ENCODE measurements at regions not wholly inside any gene's neighbourhood (a gene's known extent, or its start where the extent isn't known, plus 50 kb on each side); places are given as distances from the start of the nearest gene placed in this dataset.
"Not testable (repeated sequence)": the region's sequence is repeated elsewhere in the genome, so short reads cannot be mapped to it uniquely, and the experiment has no call there.

DNA sequence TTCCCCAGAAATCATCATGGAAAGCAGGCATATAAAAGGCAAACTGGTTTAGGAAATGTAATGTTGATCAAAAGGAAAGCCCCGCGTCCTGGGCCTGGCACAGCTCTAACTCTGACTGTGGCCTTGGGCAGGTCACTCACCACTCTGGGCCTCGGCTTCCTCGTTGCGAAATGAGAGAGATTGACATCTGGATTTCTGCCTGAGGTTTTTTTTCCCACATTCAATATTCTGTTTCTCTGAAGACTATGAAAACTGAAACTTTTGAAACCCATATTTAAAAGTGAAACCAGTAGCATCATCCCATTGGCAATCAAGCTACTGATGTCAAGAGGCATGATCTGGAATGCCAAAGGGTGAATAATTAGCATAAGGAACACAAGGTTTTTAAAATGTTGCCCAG, 369.7 kb upstream of the NPVF start:
- no peak overlapping the region for H3K4me3 ChIP-seq (ENCODE audit: low read depth, low read length)
- TF ChIP-seq, protein P1, sequence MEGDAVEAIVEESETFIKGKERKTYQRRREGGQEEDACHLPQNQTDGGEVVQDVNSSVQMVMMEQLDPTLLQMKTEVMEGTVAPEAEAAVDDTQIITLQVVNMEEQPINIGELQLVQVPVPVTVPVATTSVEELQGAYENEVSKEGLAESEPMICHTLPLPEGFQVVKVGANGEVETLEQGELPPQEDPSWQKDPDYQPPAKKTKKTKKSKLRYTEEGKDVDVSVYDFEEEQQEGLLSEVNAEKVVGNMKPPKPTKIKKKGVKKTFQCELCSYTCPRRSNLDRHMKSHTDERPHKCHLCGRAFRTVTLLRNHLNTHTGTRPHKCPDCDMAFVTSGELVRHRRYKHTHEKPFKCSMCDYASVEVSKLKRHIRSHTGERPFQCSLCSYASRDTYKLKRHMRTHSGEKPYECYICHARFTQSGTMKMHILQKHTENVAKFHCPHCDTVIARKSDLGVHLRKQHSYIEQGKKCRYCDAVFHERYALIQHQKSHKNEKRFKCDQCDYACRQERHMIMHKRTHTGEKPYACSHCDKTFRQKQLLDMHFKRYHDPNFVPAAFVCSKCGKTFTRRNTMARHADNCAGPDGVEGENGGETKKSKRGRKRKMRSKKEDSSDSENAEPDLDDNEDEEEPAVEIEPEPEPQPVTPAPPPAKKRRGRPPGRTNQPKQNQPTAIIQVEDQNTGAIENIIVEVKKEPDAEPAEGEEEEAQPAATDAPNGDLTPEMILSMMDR (conservative IDR thresholded peaks at IDR 0.05; ENCODE audit: low read depth, low read length): no peak
- DNase-seq (ENCODE audit: low read depth): no peak

DNA sequence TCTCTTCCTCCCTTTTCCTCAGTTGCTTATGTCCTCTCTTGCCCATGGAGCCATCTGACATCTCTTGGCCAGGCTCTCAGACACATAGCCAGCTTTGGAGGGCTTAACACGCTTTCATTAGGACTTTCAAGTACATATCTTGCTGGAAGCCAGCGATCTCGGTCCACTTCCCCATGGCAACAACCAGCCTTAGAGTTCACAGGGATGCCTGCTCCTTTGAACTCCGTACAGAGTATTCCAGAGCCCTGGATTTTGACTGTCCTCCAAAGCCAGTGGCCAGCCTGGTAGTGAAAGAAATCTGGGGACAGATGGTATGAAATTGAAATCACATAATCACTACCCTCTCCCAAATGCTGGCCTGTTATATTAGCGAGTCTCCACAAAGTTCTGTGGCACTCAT, 370.5 kb upstream of the NPVF start:
- no peak for DNase-seq (ENCODE audit: low read depth)
- H3K4me3 ChIP-seq (ENCODE audit: low read depth, low read length): no peak overlapping the region
- TF ChIP-seq, protein P1 (conservative IDR thresholded peaks at IDR 0.05; ENCODE audit: low read depth, low read length): no peak

DNA sequence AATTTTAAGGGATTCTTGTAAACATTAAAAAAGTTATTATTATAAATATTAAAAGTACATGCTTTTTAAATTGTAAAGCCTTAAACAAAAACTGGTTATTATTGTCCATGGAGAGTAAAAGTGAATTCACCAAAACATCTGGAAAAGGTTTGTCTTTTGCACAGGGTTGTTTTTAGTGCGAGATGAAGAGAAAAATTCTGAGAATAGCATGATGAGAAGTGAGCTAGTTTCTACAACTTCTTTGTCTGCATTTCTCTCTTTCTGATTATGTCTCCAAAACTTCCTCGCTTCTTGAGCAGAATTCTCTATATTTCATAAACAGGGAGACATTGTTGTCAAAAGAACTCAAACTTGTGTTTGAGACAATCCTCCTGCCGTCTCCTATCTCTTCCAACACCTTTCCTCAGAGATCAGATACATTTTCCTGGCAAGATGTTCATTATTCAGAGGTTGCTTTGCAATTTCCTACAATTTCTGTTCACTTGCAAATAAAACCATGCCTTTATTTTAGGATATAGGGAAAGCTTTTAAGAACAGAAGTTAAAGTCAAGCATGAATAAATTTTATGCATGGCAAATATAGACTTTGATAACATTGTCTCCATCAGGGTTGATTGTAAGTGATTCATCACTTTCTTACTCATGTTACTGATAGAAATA, 372.1 kb upstream of the NPVF start:
- TF ChIP-seq, protein P1 (conservative IDR thresholded peaks at IDR 0.05; ENCODE audit: low read depth, low read length): no peak
- H3K4me3 ChIP-seq (ENCODE audit: low read depth, low read length): no peak overlapping the region
- DNase-seq (ENCODE audit: low read depth): no peak

DNA sequence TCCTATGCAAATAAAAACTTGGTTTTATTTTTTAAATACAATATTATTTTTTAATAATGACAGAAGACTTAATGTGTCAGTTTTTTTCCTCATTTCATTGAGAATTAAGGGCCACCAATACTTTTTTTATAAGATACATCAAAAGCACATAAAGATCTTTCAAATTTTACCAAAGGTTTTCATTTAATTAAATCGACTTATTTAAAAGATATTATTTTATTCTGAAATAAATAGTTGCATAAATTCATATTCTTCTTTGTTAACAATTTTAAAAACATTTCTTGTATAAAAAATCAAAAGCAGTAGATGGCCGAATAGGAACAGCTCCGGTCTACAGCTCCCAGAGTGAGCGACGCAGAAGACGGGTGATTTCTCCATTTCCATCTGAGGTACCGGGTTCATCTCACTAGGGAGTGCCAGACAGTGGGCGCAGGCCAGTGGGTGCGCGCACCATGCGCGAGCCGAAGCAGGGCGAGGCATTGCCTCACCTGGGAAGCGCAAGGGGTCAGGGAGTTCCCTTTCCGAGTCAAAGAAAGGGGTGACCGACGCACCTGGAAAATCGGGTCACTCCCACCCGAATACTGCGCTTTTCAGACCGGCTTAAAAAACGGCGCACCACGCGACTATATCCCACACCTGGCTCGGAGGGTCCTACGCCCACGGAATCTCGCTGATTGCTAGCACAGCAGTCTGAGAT, 374.6 kb upstream of the NPVF start:
- not testable (repeated sequence) for DNase-seq (ENCODE audit: low read depth)
- H3K4me3 ChIP-seq (ENCODE audit: low read depth, low read length): peak overlapping the region; percentile 38

GRCh38 chr7:25603427-25603740, 375.1 kb upstream of the NPVF start:
- H3K4me3 ChIP-seq (ENCODE audit: low read depth, low read length): peak overlapping the region; percentile 38
- DNase-seq (ENCODE audit: low read depth): not testable (repeated sequence)

DNA sequence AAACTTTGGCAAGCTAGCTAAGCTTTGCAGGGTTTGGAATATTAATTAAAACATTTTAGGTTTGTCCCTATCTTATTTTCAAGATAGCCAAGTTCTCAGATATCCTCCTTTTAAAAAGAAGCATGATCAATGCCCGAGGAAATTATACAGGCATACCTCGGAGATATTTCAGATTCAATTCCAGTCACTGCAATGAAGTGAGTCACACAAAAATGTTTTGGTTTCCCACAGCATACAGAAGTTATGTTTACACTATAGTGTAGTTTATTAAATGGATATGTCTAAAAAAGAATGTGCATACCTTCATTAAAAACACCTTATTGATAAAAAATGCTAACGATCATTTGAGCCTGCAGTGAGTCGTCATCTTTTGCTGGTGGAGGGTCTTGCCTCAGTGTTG, 382.9 kb upstream of the NPVF start:
- H3K4me3 ChIP-seq (ENCODE audit: low read depth, low read length): no peak overlapping the region
- TF ChIP-seq, protein P1 (conservative IDR thresholded peaks at IDR 0.05; ENCODE audit: low read depth, low read length): no peak
- DNase-seq (ENCODE audit: low read depth): no peak

DNA sequence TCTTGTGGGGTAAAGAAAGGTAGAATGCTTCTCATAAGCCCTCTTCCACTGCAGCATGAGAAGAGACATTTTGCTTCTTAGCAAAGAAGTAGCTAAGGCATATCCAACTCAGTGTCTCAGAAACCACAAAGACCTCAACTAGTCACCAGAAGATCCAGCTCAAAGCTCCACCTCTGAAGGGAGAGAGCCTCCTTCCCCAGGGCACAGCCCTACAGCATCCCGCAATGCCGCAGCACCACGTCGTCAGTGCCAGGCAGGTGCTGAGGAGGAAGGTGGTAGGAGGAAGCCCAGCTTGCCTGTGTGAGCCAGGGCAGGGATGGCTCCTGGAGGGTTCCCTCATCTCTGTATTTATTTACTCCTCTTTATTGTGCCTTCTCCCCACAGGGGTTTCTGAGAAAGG, 385.6 kb upstream of the NPVF start:
- H3K4me3 ChIP-seq (ENCODE audit: low read depth, low read length): no peak overlapping the region
- no peak for DNase-seq (ENCODE audit: low read depth)
- TF ChIP-seq, protein P1 (conservative IDR thresholded peaks at IDR 0.05; ENCODE audit: low read depth, low read length): no peak

DNA sequence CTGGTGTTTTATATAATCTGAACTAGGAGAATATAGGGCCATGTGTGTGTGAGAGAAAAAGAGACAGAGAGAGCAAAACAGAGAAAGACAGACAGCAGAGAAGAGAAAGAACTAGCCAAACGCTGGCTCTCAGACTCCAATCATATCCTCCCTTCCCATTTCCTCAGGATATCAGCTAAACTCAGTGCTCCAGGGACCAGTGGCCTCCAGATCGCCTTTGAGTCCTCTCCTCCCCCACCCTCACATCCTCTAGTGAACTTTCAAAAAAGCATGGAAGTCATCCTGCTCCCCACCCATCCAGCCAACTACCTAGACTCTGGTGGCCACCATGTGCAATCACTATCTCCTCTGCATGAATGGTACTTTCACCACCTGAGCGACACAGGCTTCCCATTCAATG, 386.1 kb upstream of the NPVF start:
- TF ChIP-seq, protein P1 (conservative IDR thresholded peaks at IDR 0.05; ENCODE audit: low read depth, low read length): no peak
- H3K4me3 ChIP-seq (ENCODE audit: low read depth, low read length): no peak overlapping the region
- DNase-seq (ENCODE audit: low read depth): no peak
